HFF-Myc (cell line): ENCODE measurements at regions not wholly inside any gene's neighbourhood (a gene's known extent, or its start where the extent isn't known, plus 50 kb on each side); places are given as distances from the start of the nearest gene placed in this dataset.
"Not testable (repeated sequence)": the region's sequence is repeated elsewhere in the genome, so short reads cannot be mapped to it uniquely, and the experiment has no call there.

Experiments
- DNase-seq: peaks from one replicate; pipeline ENCODE4 v3.0.0-alpha.2; 2011; ENCODE audit warnings: low read depth; ENCODE audit errors: extremely low read depth
- H3K4me3 ChIP-seq: replicated peaks from 2 replicates; pipeline ENCODE4 v1.5.1; 2011; ENCODE audit warnings: low read depth, mild to moderate bottlenecking, control low read depth, low read length
- TF ChIP-seq, protein P1 (sequence below): IDR thresholded peaks from 2 replicates; pipeline ENCODE4 v1.5.1; 2012; ENCODE audit warnings: mild to moderate bottlenecking, low read depth, low read length, control low read depth; ENCODE audit errors: missing control alignments

DNA sequence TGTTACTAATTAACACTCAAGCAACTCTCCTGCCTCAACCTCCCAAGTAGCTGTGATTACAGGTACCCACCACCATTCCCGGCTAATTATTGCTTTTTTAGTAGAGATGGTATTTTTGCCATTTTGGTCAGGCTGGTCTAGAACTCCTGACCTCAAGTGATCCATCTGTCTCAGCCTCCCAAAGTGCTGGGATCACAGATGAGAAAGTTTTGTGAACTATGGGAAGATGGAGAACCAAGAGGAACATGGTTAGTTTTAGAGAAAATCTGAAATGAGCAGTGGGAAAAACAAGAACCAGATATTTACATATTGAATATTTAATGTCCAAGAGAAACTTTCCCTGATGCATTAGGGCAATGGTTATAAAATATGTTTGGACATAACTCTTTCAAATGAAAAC, 863.6 kb upstream of the MIR17HG start:
- TF ChIP-seq, protein P1, sequence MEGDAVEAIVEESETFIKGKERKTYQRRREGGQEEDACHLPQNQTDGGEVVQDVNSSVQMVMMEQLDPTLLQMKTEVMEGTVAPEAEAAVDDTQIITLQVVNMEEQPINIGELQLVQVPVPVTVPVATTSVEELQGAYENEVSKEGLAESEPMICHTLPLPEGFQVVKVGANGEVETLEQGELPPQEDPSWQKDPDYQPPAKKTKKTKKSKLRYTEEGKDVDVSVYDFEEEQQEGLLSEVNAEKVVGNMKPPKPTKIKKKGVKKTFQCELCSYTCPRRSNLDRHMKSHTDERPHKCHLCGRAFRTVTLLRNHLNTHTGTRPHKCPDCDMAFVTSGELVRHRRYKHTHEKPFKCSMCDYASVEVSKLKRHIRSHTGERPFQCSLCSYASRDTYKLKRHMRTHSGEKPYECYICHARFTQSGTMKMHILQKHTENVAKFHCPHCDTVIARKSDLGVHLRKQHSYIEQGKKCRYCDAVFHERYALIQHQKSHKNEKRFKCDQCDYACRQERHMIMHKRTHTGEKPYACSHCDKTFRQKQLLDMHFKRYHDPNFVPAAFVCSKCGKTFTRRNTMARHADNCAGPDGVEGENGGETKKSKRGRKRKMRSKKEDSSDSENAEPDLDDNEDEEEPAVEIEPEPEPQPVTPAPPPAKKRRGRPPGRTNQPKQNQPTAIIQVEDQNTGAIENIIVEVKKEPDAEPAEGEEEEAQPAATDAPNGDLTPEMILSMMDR = no peak
- no peak for DNase-seq
- H3K4me3 ChIP-seq = no peak overlapping the region

DNA sequence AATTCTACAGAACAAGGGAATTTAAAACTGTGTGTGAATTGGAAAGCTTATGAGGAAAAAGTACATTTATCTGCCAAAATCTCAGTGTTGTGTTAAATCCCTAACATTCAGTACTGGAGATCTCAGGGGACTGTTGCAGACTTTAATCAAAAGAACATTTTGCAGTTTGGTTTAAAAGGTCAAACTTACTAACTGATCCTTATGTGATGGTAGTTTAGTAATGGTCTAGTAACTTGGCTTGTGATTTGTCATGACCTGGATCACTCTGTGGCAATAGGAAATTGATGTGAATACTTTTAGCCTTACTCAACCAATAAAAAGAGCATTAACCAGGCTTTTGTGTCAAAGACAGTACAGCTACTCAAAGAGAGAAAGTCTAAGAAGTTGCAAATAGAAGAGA, 862.1 kb upstream of the MIR17HG start:
- peak; percentile 72 for DNase-seq
- TF ChIP-seq, protein P1 = no peak
- no peak overlapping the region for H3K4me3 ChIP-seq

DNA sequence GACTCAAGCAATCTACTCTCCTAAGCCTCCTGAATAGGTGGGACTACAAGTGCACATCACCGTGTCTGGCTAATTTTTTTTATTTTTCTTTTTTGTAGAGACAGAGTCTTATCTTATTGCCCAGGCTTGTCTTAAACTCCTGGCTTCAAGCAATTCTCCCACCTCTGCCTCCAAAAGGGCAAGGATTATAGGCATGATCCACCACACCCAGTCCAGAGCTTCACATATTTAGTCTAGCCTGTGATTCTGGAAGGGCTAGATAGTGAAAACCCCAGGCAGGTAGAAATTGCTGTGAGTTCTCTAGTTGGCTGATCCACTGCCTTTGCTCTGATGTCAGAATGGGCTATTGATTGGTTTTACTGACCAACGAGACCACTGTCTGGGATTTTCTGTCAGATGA, 854.6 kb upstream of the MIR17HG start:
- no peak for DNase-seq
- TF ChIP-seq, protein P1 = no peak
- H3K4me3 ChIP-seq = no peak overlapping the region

DNA sequence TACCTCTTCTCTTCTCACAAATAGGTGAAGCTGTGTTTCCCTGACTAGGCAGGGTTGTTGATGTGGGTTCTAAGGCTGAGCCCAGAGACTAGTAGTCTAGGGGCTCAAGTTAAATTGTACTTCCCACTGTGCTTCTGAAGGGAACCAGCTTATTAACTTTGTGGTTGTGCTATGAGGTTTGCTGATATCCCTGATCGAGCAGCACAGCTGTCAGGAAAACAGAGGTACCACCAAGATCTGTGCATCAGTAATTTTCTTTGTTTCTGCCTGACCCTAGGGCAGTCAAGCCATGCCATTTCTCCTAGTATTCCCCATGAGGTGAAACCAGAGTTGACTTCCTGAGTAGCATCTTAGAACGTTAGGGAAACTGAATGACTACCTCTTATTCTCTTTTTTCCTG, 853.8 kb upstream of the MIR17HG start:
- DNase-seq = no peak
- H3K4me3 ChIP-seq = no peak overlapping the region
- TF ChIP-seq, protein P1 = no peak

DNA sequence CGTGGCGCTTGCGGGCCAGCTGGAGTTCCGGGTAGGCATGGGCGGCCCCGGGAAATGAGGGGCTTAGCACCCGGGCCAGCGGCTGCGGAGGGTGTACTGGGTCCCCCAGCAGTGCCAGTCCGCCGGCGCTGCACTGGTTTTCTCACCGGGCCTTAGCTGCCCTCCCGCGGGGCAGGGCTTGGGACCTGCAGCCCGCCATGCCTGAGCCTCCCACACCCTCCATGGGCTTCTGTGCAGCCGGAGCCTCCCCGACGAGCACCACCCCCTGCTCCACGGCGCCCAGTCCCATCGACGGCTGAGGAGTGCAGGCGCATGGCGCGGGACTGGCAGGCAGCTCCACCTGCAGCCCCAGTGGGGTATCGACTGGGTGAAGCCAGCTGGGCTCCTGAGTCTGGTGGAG, 852.6 kb upstream of the MIR17HG start:
- not testable (repeated sequence) for H3K4me3 ChIP-seq, DNase-seq

DNA sequence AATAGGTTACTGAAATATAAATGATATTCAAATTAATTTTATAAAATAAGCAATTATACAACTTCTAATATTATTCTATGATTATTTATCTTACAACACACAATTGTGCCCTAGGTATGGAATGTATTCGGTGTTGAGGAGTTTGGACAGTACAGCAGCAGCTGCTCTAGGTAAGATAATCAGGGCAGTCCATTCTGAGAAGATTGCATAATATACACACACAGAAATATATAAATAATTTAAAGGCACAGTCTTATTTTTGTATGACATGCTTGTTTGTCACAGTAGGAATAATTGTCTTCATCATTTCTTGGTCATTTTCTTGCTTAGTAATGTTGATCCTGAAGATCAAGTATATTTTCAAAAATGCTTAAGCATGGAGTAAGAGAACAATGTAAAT, 849.4 kb upstream of the MIR17HG start:
- no peak overlapping the region for H3K4me3 ChIP-seq
- no peak for DNase-seq
- TF ChIP-seq, protein P1 = no peak

DNA sequence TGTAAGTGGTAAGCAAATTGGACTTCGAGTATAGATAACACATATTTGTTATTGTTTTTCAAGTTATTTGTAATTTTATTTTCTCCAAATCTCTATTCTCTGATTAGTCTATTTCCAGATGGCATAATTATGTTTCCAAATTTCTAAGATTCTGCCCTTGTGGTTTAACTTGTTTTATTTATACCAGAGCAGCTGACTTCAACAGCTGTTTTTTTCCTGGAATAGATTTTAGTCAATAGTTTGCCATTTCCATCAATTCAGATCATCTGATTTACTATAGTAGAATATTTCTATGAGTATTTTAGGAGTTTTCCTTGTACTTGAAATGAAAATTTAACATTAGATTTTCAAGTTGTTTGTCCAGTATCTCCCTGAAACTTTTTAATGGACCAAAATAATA, 848.7 kb upstream of the MIR17HG start:
- TF ChIP-seq, protein P1 = no peak
- no peak overlapping the region for H3K4me3 ChIP-seq
- no peak for DNase-seq

DNA sequence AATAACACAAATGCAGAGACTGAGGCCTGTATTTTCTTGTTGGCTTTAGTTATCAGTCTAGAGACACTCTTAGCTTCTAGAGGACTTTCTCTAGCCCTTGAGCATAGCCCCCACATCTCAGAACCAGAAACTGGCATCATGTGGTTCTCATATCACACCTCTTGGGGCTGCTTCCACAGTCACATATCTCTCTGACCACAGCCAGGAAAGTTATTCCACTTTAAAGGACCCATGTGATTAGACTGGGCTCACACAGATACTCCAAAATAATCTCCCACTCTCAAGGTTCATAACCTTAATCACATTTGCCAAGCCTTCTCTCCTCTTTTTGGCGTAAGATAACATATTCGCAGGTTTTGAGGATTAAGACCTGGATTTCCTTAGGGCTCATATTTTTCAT, 846.9 kb upstream of the MIR17HG start:
- no peak for DNase-seq
- H3K4me3 ChIP-seq = no peak overlapping the region
- TF ChIP-seq, protein P1 = no peak
